ENCODE measurements at regions not wholly inside any gene's neighbourhood (a gene's known extent, or its start where the extent isn't known, plus 50 kb on each side); places are given as distances from the start of the nearest gene placed in this dataset.

DNA sequence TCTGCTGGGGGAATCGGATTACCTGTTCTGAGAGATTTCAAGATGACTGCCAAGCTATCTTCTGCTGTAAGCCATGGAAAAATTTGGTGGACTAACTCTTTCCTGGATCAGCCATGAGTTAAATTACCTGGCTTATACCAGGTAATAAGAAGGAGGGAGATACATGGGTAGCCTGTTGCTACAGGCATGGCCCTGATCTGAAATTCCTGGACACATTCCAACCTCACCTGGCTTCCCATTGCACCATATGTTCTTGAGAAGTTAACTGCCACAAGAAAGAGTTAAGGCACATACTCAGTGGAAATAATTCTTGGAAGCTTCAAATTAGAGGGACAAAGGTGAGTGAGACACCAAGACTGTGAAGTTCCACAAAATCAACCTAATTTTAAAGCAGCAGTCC, 371.3 kb downstream of the ACTL7B start:
- peak overlapping the region in 4 of 21 experiments; percentile 12 to 42 (median 20) for H3K27ac ChIP-seq
- H3K4me3 ChIP-seq = no peak overlapping the region

DNA sequence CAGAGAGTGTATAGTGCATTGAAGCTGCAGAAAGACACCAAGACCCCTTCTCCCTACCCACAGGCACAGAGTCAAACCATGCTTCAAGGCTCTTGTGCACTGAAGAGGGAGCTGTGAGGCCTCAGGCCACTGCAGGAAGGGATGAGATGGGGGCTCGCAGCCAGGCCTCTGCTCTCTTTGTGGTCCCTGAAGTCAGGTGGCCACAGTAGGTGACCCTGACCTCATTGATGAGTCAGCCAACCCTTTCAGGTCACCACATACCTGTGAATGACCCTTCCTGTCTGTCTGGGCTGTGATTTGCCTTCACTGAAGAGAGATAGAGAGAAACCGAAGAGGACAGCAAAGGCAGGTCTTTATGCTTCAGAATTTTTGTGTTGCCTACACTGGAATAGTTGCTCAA, 372.1 kb downstream of the ACTL7B start:
- no peak overlapping the region for H3K4me3 ChIP-seq
- peak overlapping the region in 4 of 21 experiments; percentile 12 to 42 (median 23) for H3K27ac ChIP-seq

DNA sequence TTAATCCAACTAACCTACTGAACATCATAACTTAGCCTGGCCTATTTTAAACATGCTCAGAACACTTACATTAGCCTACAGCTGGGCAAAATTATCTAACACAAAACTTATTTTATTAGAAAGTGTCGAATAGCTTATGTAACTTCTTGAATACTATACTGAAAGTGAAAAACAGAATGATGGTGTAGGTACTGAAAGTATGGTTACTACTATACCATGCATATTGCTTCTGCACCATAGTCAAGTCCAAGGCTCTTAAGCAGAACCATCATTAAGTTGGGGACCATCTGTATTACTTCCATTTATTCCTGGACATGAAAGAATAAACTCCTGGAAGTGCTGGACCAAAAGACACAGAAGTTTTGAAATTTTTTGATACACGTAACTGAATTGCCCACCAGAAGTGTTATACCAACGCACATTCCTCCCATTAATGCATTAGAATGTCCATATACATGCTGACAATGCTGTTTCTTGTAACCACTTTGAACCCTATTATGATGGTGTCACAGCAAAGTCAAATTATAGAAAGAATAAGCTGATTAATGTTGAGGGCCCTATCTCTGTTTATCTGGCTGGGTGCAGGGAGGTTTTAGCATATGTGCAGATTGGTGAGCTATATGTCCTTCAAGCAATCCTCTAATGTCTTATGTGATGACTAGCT, 375.7 kb downstream of the ACTL7B start:
- Histone ChIP-seq H3K27ac (no peak overlapping the region), H3K4me3 (no peak overlapping the region)

DNA sequence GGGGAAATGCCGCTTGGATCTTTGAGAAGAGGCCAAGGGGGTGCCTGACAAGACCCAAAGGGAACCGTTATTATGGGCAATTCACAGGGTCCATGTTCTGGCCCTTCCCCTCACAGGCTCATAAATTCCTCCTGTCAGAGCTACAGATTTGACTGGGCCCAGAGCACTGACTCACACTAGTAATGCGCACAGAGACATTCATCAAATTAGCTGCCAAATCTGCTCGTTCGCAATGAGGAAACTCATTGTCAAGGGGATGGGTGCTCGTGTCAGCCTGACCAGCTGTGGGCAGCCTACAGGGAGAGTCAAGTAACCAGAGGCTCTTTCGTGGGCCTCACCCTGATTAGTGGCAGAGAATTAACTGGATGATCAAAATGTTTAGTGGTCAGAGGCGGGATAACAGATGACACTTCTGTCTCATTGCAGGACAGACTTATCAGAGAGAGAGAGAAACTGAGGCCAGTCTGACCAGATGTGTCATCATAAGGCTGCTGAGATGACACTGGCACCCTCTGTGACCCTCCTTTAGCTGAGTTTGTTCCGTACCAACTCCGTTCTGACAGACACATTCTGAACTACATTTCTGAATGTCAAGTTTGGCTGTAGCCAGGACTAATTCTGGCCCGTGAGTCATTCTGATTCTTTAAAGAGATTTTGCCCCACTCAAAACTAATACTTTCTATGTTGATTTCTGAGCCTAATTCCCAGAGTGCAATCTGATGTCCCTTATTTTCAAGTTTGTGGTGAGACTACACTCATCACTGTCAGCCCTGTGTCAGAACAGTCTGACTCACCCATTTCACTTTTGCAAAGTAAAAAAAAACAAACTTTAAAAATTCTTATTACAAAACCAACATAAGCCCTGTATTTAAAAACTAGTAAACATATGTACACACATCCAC, 377.1 kb downstream of the ACTL7B start:
- peak overlapping the region in 18 of 21 experiments; percentile 7 to 88 (median 67) for H3K27ac ChIP-seq
- H3K4me3 ChIP-seq = no peak overlapping the region

DNA sequence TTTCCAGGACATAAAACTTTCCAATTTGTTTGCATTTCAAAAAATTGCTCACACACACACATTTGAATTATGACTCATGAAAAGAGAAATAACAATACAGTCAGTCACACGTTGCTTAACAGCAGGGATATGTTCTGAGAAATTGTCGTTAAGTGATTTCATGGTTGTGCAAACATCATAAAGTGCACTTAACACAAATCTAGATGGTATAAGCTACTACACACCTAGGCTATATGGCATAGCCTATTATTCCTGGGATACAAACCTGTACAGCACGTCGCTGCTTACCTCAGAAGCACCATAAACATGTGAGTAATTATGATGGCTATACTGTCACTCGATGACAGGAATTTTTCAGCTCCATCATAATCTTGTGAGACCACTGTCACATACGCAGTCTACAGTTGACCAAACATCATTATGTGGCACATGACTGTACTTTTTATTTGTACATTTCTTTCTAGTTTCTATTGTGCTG, 378.2 kb downstream of the ACTL7B start:
- no peak overlapping the region for H3K4me3 ChIP-seq
- peak overlapping the region in 9 of 21 experiments; percentile 41 to 88 (median 77) for H3K27ac ChIP-seq

DNA sequence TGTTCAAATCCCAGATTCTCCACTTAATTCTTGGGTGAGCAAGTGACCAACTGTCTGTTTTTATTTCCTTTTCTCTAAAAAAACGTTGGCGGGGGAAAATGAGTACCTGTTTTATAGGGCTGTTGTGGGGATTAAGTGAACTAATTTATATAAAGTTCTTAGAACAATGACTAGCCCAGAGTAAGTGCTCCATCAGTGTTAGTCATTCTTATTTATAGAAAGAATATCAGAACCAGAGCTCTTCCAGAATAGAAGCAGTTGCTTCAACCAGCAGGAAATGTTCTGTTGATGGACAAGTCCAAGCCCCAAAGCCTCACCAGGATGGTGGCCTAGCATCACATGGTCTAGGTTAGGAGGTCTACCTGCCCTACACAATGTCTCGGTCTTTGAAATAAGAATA, 379.2 kb downstream of the ACTL7B start:
- peak overlapping the region in 1 of 21 experiments; percentile 54 for H3K27ac ChIP-seq
- H3K4me3 ChIP-seq = no peak overlapping the region

DNA sequence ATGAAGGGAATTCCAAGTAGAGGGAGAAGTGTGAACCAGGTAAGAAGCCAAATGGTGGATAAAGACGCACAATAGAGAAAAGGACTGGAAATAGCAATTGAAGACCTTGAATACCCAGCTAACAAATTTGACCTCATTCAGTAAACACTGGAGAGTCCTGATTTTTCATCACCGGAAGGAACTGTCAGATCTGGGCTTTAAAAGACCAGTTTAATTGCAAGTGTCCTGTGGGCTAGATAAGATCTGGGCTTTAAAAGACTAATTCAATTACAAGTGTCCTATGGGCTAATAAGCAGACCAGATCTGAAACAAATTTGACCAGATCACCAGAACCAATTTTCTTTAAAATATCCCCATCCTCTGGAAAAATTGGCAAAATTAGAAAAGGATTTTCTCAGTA, 380.0 kb downstream of the ACTL7B start:
- H3K4me3 ChIP-seq = no peak overlapping the region
- H3K27ac ChIP-seq = no peak overlapping the region

DNA sequence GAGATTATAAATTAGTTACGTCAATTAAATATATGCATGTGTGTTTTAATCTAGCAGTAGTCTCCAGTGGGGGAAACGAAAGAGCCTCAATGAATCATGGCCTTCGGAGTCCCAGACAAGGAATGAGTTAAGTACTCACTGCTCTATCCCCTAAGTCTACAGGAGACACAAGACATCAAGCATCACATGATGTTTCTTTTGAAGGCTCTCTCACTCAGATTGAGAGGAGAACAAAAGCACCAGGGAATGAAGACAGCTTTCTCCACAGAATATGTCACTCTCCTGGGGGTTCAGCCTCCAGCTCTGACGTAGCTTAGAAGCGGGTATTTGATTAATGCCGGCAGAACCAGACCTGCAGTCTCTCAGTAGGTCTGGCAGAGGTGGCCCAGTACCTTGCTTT, 381.4 kb downstream of the ACTL7B start:
- Histone ChIP-seq H3K27ac (peak overlapping the region in 2 of 21 experiments; percentile 3 to 5), H3K4me3 (no peak overlapping the region)

DNA sequence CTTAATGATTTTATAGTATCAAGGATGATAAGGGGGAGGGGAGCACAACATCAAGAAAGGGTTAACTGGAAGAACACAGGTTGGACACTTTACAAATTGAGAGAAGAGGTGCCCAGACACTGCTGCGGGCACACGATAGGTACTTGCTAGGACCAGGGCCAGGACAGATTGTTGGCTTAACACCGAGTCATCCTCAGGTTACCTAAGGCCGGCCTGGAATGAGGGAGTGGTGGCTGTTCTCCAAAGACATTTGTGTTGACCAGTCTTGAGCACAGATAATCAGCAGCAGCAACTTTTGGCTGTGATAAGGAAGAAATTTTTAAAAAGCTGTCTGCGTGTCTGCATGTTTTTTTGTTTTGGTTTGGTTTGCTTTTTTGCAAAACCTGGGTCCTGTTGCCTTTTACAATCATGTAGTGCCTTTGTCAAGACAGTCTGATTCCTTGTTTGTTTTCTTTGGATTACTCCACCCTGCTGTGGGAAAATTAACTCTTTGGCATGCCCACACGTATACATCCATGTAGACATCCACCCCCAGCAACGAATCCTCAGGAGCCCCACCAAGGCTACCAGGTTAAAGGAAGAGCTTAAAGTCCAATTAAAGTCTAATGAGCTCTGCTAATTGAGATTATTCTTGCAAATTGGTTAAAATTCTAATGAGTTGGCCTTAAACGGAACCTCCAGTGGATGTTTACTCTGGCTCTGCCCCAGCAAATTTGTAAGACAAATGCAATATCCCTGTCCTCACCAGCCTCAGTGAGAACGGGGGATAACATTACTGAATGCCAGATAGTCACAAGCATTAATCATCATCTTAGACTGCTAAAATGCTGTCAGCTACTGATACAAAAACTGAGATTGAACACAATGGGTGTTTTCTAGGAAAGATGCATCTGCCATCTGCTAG, 382.3 kb downstream of the ACTL7B start:
- Histone ChIP-seq H3K4me3 (no peak overlapping the region), H3K27ac (peak overlapping the region in 11 of 21 experiments; percentile 8 to 67 (median 31))

DNA sequence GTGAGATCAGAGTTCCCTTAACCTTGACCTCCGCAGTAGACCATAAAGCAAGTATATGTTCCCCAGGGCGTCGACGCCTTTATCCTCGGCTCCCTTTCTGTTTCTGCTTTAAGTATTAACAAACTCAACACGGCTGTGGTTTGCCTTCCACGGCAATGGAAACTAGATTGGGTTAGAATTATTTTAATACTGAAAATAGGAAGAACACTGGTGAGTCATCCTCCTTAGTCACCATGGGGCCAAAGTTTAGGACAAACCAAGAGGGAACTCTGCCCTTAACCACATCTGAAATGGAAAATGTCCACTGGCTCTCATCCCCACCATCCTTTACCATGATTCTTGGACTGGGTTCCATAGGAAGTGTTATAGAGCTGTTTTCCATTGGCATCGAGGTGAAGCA, 386.1 kb downstream of the ACTL7B start:
- H3K4me3 ChIP-seq = no peak overlapping the region
- no peak overlapping the region for H3K27ac ChIP-seq

DNA sequence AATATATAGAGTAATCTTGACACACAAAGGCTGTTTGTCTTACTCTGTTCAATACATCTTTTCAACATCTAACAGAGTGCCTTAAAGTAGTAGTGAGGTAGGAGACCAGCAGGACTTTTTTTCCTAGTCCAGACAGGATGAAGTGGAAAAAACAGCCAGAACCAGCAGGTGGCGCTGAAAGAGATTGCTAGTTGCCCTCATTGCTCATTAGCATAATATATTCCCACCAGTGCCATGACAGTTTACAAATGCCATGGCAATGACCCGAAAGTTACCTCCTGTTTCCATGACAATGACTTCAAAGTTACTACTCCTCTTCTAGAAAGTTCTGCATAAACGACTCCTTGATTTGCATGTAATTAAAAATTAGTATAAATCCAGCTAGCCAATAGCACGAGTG, 387.4 kb downstream of the ACTL7B start:
- no peak overlapping the region for H3K27ac ChIP-seq

DNA sequence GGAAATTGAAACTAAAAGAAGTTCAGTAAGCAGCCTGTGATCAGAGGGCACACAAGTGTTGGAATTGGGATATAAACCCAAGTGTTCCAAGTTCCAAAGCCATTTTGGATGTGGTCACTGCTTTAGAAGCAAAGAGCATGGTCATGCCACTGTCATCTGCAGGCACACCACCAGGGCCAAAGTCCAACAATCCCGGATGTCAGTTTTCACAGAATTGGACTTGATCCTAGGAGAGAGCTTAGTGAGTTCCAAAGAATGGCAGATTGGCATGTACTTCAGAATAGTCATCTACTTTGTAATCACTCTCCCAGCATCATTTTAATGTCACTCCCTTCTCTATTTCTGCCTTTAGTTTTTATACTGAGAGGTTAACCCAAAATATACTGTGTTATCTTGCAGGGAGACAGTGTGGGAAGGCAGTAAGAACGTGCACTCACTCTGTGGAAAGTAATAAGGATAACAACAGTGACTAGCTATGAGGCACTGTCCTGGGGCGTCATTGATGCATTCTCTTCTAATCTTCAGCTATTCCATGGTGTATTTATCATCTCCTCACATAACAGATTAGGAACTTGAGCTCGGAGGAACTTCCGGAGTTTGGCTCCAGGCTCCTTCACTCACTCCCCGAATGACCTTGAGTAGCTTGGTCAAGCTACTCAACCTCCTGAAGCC, 388.0 kb downstream of the ACTL7B start:
- no peak overlapping the region for H3K4me3 ChIP-seq
- no peak overlapping the region for H3K27ac ChIP-seq

More for the DNA sequence above, 387.4 kb downstream of the ACTL7B start:
- H3K4me3 ChIP-seq = no peak overlapping the region

DNA sequence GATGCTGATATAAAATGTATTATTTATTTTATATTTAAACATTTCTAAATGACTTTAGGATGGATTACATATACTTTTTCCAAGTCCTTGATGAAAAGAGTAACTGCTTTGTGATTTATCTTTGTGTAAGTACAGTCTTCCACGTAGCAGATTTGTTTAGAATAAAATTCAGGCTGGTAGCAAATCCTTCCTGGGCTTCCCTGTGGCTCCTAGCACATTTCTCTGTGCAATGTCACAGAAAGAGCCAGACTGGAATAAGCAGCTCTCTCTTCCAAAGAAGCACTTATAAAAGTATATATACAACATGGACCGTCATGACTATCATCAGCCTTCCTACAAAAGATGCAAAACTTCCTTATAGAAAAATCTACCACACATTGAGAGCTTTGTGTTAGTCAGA, 388.6 kb downstream of the ACTL7B start:
- Histone ChIP-seq H3K4me3 (no peak overlapping the region), H3K27ac (peak overlapping the region in 1 of 21 experiments; percentile 12)

DNA sequence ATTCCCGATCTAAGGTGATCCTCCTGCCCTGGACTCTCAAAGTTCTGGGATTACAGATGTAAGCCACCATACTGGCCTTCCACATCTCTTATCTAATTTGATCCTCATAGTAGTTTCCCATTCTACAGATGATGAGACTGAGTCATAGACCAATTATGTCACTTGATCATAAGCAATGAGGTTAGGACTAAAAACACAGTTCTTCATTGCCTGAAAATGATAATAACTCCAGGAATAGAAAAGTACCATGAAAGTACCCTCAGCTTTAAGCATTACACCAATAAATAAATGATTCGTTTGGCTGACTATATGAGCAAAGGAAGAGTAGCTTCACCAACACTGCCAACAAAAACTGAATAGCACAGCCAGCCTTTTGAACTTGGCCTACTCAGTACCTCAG, 389.5 kb downstream of the ACTL7B start:
- no peak overlapping the region for H3K4me3 ChIP-seq
- no peak overlapping the region for H3K27ac ChIP-seq

DNA sequence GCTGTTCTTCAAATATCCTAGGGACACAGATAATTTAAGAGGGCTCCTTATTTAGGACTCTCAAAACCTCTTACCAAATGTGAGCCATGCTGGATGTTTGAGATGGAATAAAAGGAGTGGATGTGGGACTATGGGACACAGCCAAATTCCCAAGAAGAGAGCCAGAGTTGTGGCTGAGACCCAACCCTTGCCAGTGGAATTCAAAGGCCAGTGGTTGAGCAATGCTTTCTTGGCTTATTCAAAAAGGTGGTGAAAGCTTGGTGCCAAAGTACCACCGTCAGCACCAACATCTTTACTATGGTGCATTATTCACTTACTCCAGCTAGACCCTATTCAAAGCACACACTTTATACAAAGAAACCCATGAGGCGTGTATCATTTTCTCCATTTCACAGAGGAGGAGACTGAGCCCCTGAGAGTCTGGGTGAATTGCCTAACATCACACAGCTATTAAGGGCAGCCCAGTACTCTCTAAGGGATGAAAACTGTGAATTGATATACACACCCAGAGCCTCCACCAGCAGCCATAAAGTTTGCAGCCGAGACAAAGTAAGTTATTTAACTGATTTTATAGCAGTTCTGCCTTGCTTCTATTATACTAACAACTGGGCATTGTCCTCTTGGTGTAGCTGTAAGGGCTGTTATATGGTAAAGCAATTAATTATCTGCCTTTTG, 391.7 kb downstream of the ACTL7B start:
- H3K4me3 ChIP-seq = no peak overlapping the region

DNA sequence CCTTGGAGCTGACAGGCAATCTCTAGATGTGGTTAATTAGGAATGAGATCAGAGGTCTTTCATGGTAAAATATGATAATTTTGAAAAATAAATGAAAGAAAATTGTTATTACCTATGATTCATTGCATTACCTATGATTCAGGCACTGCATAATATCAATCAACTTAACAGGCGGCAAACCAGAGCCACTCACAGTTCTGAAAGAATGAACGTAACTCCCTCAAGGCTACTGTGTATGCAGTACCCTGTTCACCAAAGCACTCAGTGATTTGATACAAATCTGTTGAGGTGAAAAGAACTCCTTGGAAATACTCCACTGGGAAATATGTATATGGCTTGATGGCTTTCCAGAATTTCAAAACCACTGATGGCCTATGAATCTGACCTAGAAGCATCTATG, 398.9 kb downstream of the ACTL7B start:
- Histone ChIP-seq H3K27ac (no peak overlapping the region), H3K4me3 (no peak overlapping the region)

More for the DNA sequence above, 391.7 kb downstream of the ACTL7B start:
- H3K27ac ChIP-seq = no peak overlapping the region

DNA sequence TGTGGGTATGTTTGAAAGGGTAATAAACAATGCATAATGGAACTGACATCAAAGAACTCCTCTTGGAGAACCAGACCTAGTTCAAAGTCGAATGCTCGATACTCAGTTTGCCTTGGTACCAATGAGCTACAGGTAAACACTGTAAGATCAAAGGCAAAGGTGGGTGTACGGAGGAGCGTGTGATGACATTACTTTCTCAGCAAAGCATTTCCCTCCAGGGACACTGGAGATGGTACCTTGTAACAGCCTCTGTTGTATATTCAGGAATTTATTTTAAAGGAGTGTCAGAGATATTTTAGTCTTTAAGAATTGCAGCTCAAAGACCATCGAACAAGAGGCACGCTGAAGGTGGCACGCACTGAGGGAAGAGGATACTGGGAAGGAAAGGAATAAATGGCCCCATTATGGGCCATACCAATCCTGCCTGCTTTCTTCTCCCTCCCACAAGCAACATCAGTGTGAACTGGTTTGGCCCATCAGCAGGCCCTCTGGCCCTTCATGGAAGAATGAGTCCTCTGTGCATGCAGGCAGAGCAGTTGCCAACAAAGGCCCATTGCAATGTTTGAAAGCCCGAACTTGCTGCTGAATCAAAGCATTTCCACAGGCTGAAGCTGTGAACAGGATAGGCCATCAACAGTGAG, 410.2 kb downstream of the ACTL7B start:
- peak overlapping the region in 16 of 21 experiments; percentile 6 to 95 (median 74) for H3K27ac ChIP-seq

More for the DNA sequence above, 410.2 kb downstream of the ACTL7B start:
- H3K4me3 ChIP-seq = no peak overlapping the region

All from skin epidermis (tissue), 12 donors.